GM19025 (cell line): ENCODE measurements at regions not wholly inside any gene's neighbourhood (a gene's known extent, or its start where the extent isn't known, plus 50 kb on each side); places are given as distances from the start of the nearest gene placed in this dataset.
"Not testable (repeated sequence)": the region's sequence is repeated elsewhere in the genome, so short reads cannot be mapped to it uniquely, and the experiment has no call there.

Experiments
- ATAC-seq: cut with Tn5 transposase; IDR thresholded peaks from one replicate; pipeline ENCODE4 v1.9.1; 2021; ENCODE audit warnings: mild to moderate bottlenecking, low read depth, moderate library complexity; ENCODE audit not compliant: unreplicated experiment

- ATAC-seq = no peak
Observed at GRCh38 chr13:69649063-69649392, 458.6 kb upstream of the ATXN8OS start.

- no peak for ATAC-seq
Observed at GRCh38 chr13:69648340-69649062, 459.1 kb upstream of the ATXN8OS start.

- no peak for ATAC-seq
Observed at GRCh38 chr13:69644447-69644846, 463.2 kb upstream of the ATXN8OS start.

GRCh38 chr13:69641773-69642172, 465.9 kb upstream of the ATXN8OS start:
- no peak for ATAC-seq

GRCh38 chr13:69633044-69633443, 474.6 kb upstream of the ATXN8OS start:
- ATAC-seq = no peak

GRCh38 chr13:69623973-69624372, 483.7 kb upstream of the ATXN8OS start:
- no peak for ATAC-seq

- no peak for ATAC-seq
Observed at GRCh38 chr13:69619651-69620050, 488.0 kb upstream of the ATXN8OS start.

GRCh38 chr13:69618838-69619237, 488.8 kb upstream of the ATXN8OS start:
- ATAC-seq = no peak

- no peak for ATAC-seq
Observed at GRCh38 chr13:69618393-69618792, 489.2 kb upstream of the ATXN8OS start.

- no peak for ATAC-seq
Observed at GRCh38 chr13:69617587-69617986, 490.0 kb upstream of the ATXN8OS start.

- ATAC-seq = no peak
Observed at GRCh38 chr13:69616396-69616795, 491.2 kb upstream of the ATXN8OS start.

- not testable (repeated sequence) for ATAC-seq
Observed at GRCh38 chr13:69615055-69615454, 492.6 kb upstream of the ATXN8OS start.

- ATAC-seq = no peak
Observed at GRCh38 chr13:69604698-69605097, 502.9 kb upstream of the ATXN8OS start.

GRCh38 chr13:69603144-69603853, 504.3 kb upstream of the ATXN8OS start:
- no peak for ATAC-seq

- ATAC-seq = no peak
Observed at GRCh38 chr13:69601661-69602060, 506.0 kb upstream of the ATXN8OS start.

- ATAC-seq = no peak
Observed at GRCh38 chr13:69600811-69601210, 506.8 kb upstream of the ATXN8OS start.

- no peak for ATAC-seq
Observed at GRCh38 chr13:69597088-69597487, 510.5 kb upstream of the ATXN8OS start.

- no peak for ATAC-seq
Observed at GRCh38 chr13:69595181-69595580, 512.4 kb upstream of the ATXN8OS start.

- ATAC-seq = no peak
Observed at GRCh38 chr13:69591437-69591836, 516.2 kb upstream of the ATXN8OS start.

- ATAC-seq = no peak
Observed at GRCh38 chr13:69589531-69590235, 517.9 kb upstream of the ATXN8OS start.

GRCh38 chr13:69585656-69586055, 522.0 kb upstream of the ATXN8OS start:
- no peak for ATAC-seq

GRCh38 chr13:69580255-69580654, 527.4 kb upstream of the ATXN8OS start:
- ATAC-seq = no peak
